IMR-90 (cell line): ENCODE measurements at regions not wholly inside any gene's neighbourhood (a gene's known extent, or its start where the extent isn't known, plus 50 kb on each side); places are given as distances from the start of the nearest gene placed in this dataset.

ENCODE experiments used
- ATAC-seq: fragments of 200-7000 bp; cut with Tn5 transposase; 2 replicates; pipeline ENCODE4 v1.9.1; 2020; ENCODE audit warnings: low read depth, mild to moderate bottlenecking, moderate library complexity
- BruUV-seq: library from RNA; stranded (reverse); fragments of 400-500 nt; replicated peaks from 2 replicates; lab custom pipeline; 2021; lab: Mats Ljungman, UMichigan
- CTCF ChIA-PET: fragments of 300-600 bp; formaldehyde crosslinking; extraction: SDS; loops from one replicate; lab custom pipeline; 2021; ENCODE audit warnings: antibody characterized with exemption; lab: Yijun Ruan, JAX
- POLR2A ChIA-PET: fragments of 300-600 bp; sonication (Branson Sonifier 250); formaldehyde crosslinking; loops from one replicate; lab custom pipeline; 2022; ENCODE audit warnings: antibody characterized with exemption; ENCODE audit not compliant: unreplicated experiment; lab: Charles Lee
- DNase-seq: peaks from one replicate; pipeline ENCODE4 v3.0.0; 2013
- H2AFZ ChIP-seq: replicated peaks from 2 replicates; pipeline ENCODE3; 2013; ENCODE audit warnings: low read length, mild to moderate bottlenecking; ENCODE audit not compliant: poor library complexity
- H2AK5ac ChIP-seq: 2 replicates; pipeline ENCODE4 v1.6.1; 2013; ENCODE audit warnings: low read depth, low read length, inconsistent platforms
- H2AK9ac ChIP-seq: replicated peaks from 2 replicates; pipeline ENCODE3; 2013; ENCODE audit warnings: mild to moderate bottlenecking, low read depth, low read length, moderate library complexity; ENCODE audit not compliant: poor library complexity
- H2BK120ac ChIP-seq: 2 replicates; pipeline ENCODE4 v1.6.1; 2013; ENCODE audit warnings: low read depth, low read length, inconsistent platforms
- H2BK15ac ChIP-seq: 3 replicates; pipeline ENCODE4 v1.6.1; 2013; ENCODE audit warnings: low read depth, low read length, inconsistent platforms
- H2BK20ac ChIP-seq: 2 replicates; pipeline ENCODE4 v1.6.1; 2013; ENCODE audit warnings: low read depth, mild to moderate bottlenecking, inconsistent platforms, low read length, moderate library complexity
- H2BK5ac ChIP-seq: 2 replicates; pipeline ENCODE4 v1.6.1; 2013; ENCODE audit warnings: mild to moderate bottlenecking, low read depth, low read length, inconsistent platforms; ENCODE audit not compliant: poor library complexity, severe bottlenecking
- H3K14ac ChIP-seq: replicated peaks from 2 replicates; pipeline ENCODE4 v1.6.1; 2013; ENCODE audit warnings: low read depth, low read length, inconsistent platforms
- H3K18ac ChIP-seq: 2 replicates; pipeline ENCODE4 v1.6.1; 2013; ENCODE audit warnings: low read depth, low read length, control low read depth
- H3K23ac ChIP-seq: 2 replicates; pipeline ENCODE4 v1.6.1; 2013; ENCODE audit warnings: low read depth, low read length, inconsistent platforms
- H3K27ac ChIP-seq: 2 replicates; pipeline ENCODE4 v1.5.1; 2013; ENCODE audit warnings: mild to moderate bottlenecking, control low read depth, low read length; ENCODE audit not compliant: insufficient read depth
- H3K27me3 ChIP-seq: 2 replicates; pipeline ENCODE4 v1.6.1; 2013; ENCODE audit warnings: low read length; ENCODE audit not compliant: control insufficient read depth, insufficient read depth
- H3K36me3 ChIP-seq: 2 replicates; pipeline ENCODE4 v1.6.1; 2013; ENCODE audit warnings: low read length, mixed read lengths; ENCODE audit not compliant: control insufficient read depth, insufficient read depth
- H3K4ac ChIP-seq: 2 replicates; pipeline ENCODE4 v1.6.1; 2013; ENCODE audit warnings: low read depth, low read length, inconsistent platforms
- H3K4me1 ChIP-seq: 2 replicates; pipeline ENCODE4 v1.6.1; 2013; ENCODE audit warnings: low read length, mixed read lengths; ENCODE audit not compliant: control insufficient read depth, insufficient read depth
- H3K4me2 ChIP-seq: 2 replicates; pipeline ENCODE4 v1.6.1; 2013; ENCODE audit warnings: low read depth, mild to moderate bottlenecking, control low read depth, low read length, moderate library complexity
- H3K4me3 ChIP-seq: 2 replicates; pipeline ENCODE4 v1.5.1; 2013; ENCODE audit warnings: low read depth, mild to moderate bottlenecking, control low read depth, low read length, moderate library complexity; ENCODE audit not compliant: insufficient read depth
- H3K56ac ChIP-seq: 2 replicates; pipeline ENCODE4 v1.6.1; 2013; ENCODE audit warnings: low read length, inconsistent platforms; ENCODE audit not compliant: insufficient read depth; ENCODE audit errors: extremely low read depth
- H3K79me1 ChIP-seq, 2 experiments: 2 replicates each; pipeline ENCODE4 v1.6.1; 2013; ENCODE audit warnings: low read length in 2 of 2, inconsistent platforms in 1 of 2, low read depth in 1 of 2
- H3K9ac ChIP-seq: 2 replicates; pipeline ENCODE4 v1.6.1; 2013; ENCODE audit warnings: low read depth, low read length, control low read depth
- H3K9me1 ChIP-seq: 2 replicates; pipeline ENCODE4 v1.6.1; 2013; ENCODE audit warnings: low read length, inconsistent platforms; ENCODE audit not compliant: insufficient read depth
- H3K9me3 ChIP-seq: 2 replicates; pipeline ENCODE4 v1.6.1; 2013; ENCODE audit warnings: low read length; ENCODE audit not compliant: control insufficient read depth, insufficient read depth
- H4K20me1 ChIP-seq: 2 replicates; pipeline ENCODE4 v1.6.1; 2013; ENCODE audit warnings: low read length, inconsistent platforms; ENCODE audit not compliant: insufficient read depth
- H4K5ac ChIP-seq: 2 replicates; pipeline ENCODE4 v1.6.1; 2013; ENCODE audit warnings: mild to moderate bottlenecking, low read depth, low read length, control low read depth
- H4K8ac ChIP-seq, 2 experiments: 2 replicates each; pipeline ENCODE4 v1.6.1; 2013; ENCODE audit warnings: low read depth in 2 of 2, low read length in 2 of 2, control low read depth in 1 of 2, inconsistent platforms in 1 of 2
- H4K91ac ChIP-seq: 2 replicates; pipeline ENCODE4 v1.6.1; 2013; ENCODE audit warnings: low read depth, low read length, inconsistent platforms; ENCODE audit not compliant: insufficient read depth
- RAD21 ChIP-seq: IDR thresholded peaks from 2 replicates; pipeline ENCODE4 v1.6.1; 2012; ENCODE audit warnings: low read length, improper control_type of control experiment
- WGBS, 2 experiments: methylation state at CpG; one replicate each; pipeline versions ENCODE4 v1.1.5 to v1.1.7; 2013; ENCODE audit warnings: missing lambda C conversion rate in 2 of 2; ENCODE audit not compliant: insufficient read length in 1 of 2; ENCODE audit errors: extremely low coverage in 2 of 2; 5-methylcytosine and 5-hydroxymethylcytosine counted together
- dilution Hi-C: fragments of 300-500 bp; cut with HindIII; formaldehyde crosslinking; loops from one replicate; pipeline ENCODE4 v1.14.3; 2018; ENCODE audit warnings: low sequenced_read_pairs; ENCODE audit not compliant: unreplicated experiment
- in situ Hi-C: fragments of 300-500 bp; cut with MboI; formaldehyde crosslinking; loops from 3 replicates; pipeline ENCODE4 v1.14.3; 2019; ENCODE audit warnings: low sequenced_read_pairs, inconsistent platforms, mixed read lengths
- intact Hi-C: fragments of 100-400 bp; cut with micrococcal nuclease; formaldehyde crosslinking; loops from 2 replicates; pipeline ENCODE4 v1.10.0; 2022
- TF ChIP-seq, protein P1 (sequence below): fragments of 150-350 bp; IDR thresholded peaks from 2 replicates; pipeline ENCODE4 v1.6.1; 2017; ENCODE audit warnings: mild to moderate bottlenecking, antibody characterized with exemption, low read length, low read depth

- DNase-seq: peak; percentile 27
Observed at GRCh38 chr11:28760676-28761390, 652.6 kb downstream of the METTL15 start.

More at GRCh38 chr11:28760676-28761390, 652.6 kb downstream of the METTL15 start:
- H3K27ac ChIP-seq: peak overlapping the region; percentile 32
- H3K36me3 ChIP-seq: no peaks in the 10 kb centered on the region
- H3K4ac ChIP-seq: peak overlapping the region; percentile 48
- intact Hi-C loops: no loop called here
- H2BK5ac ChIP-seq: peak overlapping the region; percentile 95
- no TSS peak for BruUV-seq
- dilution Hi-C loops: no loop called here
- peaks cover 14% of the 10 kb centered on the region; the same call in 1 of the 2 replicates for H3K4me1 ChIP-seq
- H4K5ac ChIP-seq: peak overlapping the region; percentile 81
- H3K4me3 ChIP-seq: no peak overlapping the region
- no peaks in the 10 kb centered on the region for H4K20me1 ChIP-seq
- H3K9me1 ChIP-seq: no peaks in the 10 kb centered on the region; the same call in none of the 2 replicates
- ChIA-PET POLR2A (no interaction called here), CTCF (interaction anchor here (0.6 kb wide), 2 partner anchors 132 to 380 kb away, joined by 3 to 4 read pairs; no protein-coding TSS in a partner anchor)
- H2BK20ac ChIP-seq: peak overlapping the region; percentile 95
- no peak overlapping the region; the same call in 1 of the 2 replicates for H3K4me2 ChIP-seq
- peak overlapping the region; percentile 58 for H2BK15ac ChIP-seq
- H3K23ac ChIP-seq: no peak overlapping the region
- H3K79me1 ChIP-seq: no peaks in the 10 kb centered on the region
- peak overlapping the region; percentile 74 for H4K91ac ChIP-seq
- peak overlapping the region; percentile 40 to 80 for H4K8ac ChIP-seq
- TF ChIP-seq, protein P1, sequence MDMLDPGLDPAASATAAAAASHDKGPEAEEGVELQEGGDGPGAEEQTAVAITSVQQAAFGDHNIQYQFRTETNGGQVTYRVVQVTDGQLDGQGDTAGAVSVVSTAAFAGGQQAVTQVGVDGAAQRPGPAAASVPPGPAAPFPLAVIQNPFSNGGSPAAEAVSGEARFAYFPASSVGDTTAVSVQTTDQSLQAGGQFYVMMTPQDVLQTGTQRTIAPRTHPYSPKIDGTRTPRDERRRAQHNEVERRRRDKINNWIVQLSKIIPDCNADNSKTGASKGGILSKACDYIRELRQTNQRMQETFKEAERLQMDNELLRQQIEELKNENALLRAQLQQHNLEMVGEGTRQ: no peak
- no peak for TF ChIP-seq RAD21
- no peak for ATAC-seq
- H3K9me3 ChIP-seq: no peaks in the 10 kb centered on the region
- peak overlapping the region; percentile 99 for H3K18ac ChIP-seq
- peak overlapping the region; percentile 23 for H3K14ac ChIP-seq
- H2AFZ ChIP-seq: no peak overlapping the region
- no peaks in the 10 kb centered on the region for H3K27me3 ChIP-seq
- in situ Hi-C loops: no loop called here
- peak overlapping the region; percentile 91 for H2BK120ac ChIP-seq
- WGBS, 2 experiments: no CpG with 5 or more reads among the region's 8 CpGs
- no peak overlapping the region for H3K9ac ChIP-seq
- no peak overlapping the region for H2AK9ac ChIP-seq
- peak overlapping the region; percentile 41; the same call in 1 of the 2 replicates for H3K56ac ChIP-seq
- H2AK5ac ChIP-seq: peak overlapping the region; percentile 80
